A549 (cell line): ENCODE measurements at regions not wholly inside any gene's neighbourhood (a gene's known extent, or its start where the extent isn't known, plus 50 kb on each side); places are given as distances from the start of the nearest gene placed in this dataset.
"Not testable (repeated sequence)": the region's sequence is repeated elsewhere in the genome, so short reads cannot be mapped to it uniquely, and the experiment has no call there.

Experiments
- ATAC-seq, 2 experiments: fragments of 200-7000 bp in 1 of 2; fragments of >200 bp in 1 of 2; cut with Nextera tagmentation in 1 of 2; cut with Tn5 transposase in 1 of 2; 3 replicates each; pipeline versions ENCODE4 v1.8.0 to v1.9.1; 2018 to 2020; ENCODE audit warnings: mild to moderate bottlenecking in 1 of 2, moderate library complexity in 1 of 2
- CTCF ChIA-PET: fragments of 300-600 bp; sonication (Branson Sonifier 250); formaldehyde crosslinking; extraction: SDS; loops from one replicate; lab custom pipeline; 2021; ENCODE audit warnings: antibody characterized with exemption, inconsistent platforms; lab: Yijun Ruan, JAX
- POLR2A ChIA-PET: fragments of 350-600 bp; formaldehyde crosslinking; extraction: SDS; loops from one replicate; lab custom pipeline; 2021; ENCODE audit warnings: antibody characterized with exemption, inconsistent platforms; lab: Yijun Ruan, JAX
- DNase-seq, 2 experiments: peaks; one replicate each; pipeline versions ENCODE4 v3.0.0 to v3.0.0-alpha.2; 2011 to 2016; ENCODE audit warnings: low read depth in 1 of 2, low spot score in 1 of 2
- FAIRE-seq: peaks from 2 replicates; lab custom pipeline; 2011; peaks lifted over from hg19 to GRCh38; lab: Jason Lieb, UNC
- H3K27ac ChIP-seq, 2 experiments: fragments of >200 bp; sonication (Bioruptor Twin); formaldehyde crosslinking; 3 replicates each; pipeline ENCODE4 v1.5.1; 2016 to 2017
- H3K4me1 ChIP-seq: fragments of >200 bp; sonication (Bioruptor Twin); formaldehyde crosslinking; 3 replicates; pipeline ENCODE4 v1.6.1; 2016
- H3K4me2 ChIP-seq: fragments of >200 bp; sonication (Bioruptor Twin); formaldehyde crosslinking; 3 replicates; pipeline ENCODE4 v1.6.1; 2016
- H3K4me3 ChIP-seq: fragments of >200 bp; sonication (Bioruptor Twin); formaldehyde crosslinking; 3 replicates; pipeline ENCODE4 v1.5.1; 2016
- H3K9me3 ChIP-seq: fragments of >200 bp; sonication (Bioruptor Twin); formaldehyde crosslinking; 3 replicates; pipeline ENCODE4 v1.6.1; 2016
- CTCF ChIP-seq: fragments of >200 bp; sonication (Bioruptor Twin); formaldehyde crosslinking; IDR thresholded peaks from 3 replicates; pipeline ENCODE4 v1.5.1; 2016
- EHF ChIP-seq: fragments of 250-450 bp; sonication (Bioruptor Pico); IDR thresholded peaks from 2 replicates; pipeline ENCODE4 v1.5.0; 2020; ENCODE audit warnings: mild to moderate bottlenecking
- EP300 ChIP-seq, 2 experiments: fragments of >200 bp; sonication (Bioruptor Twin); formaldehyde crosslinking; IDR thresholded peaks; 2 replicates in 1 of 2; 3 replicates in 1 of 2; pipeline ENCODE4 v1.6.1; 2016 to 2017
- HOXA7 ChIP-seq: fragments of 250-450 bp; sonication (Bioruptor Pico); IDR thresholded peaks from 2 replicates; pipeline ENCODE4 v1.5.0; 2020; ENCODE audit warnings: mild to moderate bottlenecking, moderate library complexity
- JUNB ChIP-seq: fragments of >200 bp; sonication (Bioruptor Twin); formaldehyde crosslinking; IDR thresholded peaks from 2 replicates; pipeline ENCODE4 v1.6.1; 2016
- KDM1A ChIP-seq: fragments of 200-600 bp; sonication (generic); IDR thresholded peaks from 2 replicates; pipeline ENCODE4 v1.6.1; 2016; ENCODE audit warnings: low read depth, mild to moderate bottlenecking
- NFE2L2 ChIP-seq: fragments of 150-350 bp; conservative IDR thresholded peaks from 2 replicates; pipeline ENCODE4 v1.6.1; 2014; ENCODE audit warnings: low read length
- RARB ChIP-seq: fragments of 250-450 bp; sonication (Bioruptor Pico); IDR thresholded peaks from 2 replicates; pipeline ENCODE4 v1.8.0; 2021; ENCODE audit warnings: mild to moderate bottlenecking, moderate library complexity
- USF2 ChIP-seq: fragments of 450-650 bp; IDR thresholded peaks from 2 replicates; pipeline ENCODE4 v1.6.1; 2014; ENCODE audit warnings: antibody characterized with exemption
- ZFP36 ChIP-seq: fragments of 450-650 bp; IDR thresholded peaks from 2 replicates; pipeline ENCODE4 v1.6.1; 2014; ENCODE audit warnings: borderline replicate concordance; ENCODE audit not compliant: partially characterized antibody
- ZNF302 ChIP-seq: fragments of 250-450 bp; sonication (Bioruptor Pico); IDR thresholded peaks from 2 replicates; pipeline ENCODE4 v1.9.0; 2021; ENCODE audit warnings: inconsistent platforms, mild to moderate bottlenecking, moderate library complexity
- ZSCAN20 ChIP-seq: fragments of 250-450 bp; sonication (Bioruptor Pico); IDR thresholded peaks from 2 replicates; pipeline ENCODE4 v1.8.0; 2022; ENCODE audit warnings: mild to moderate bottlenecking, moderate library complexity
- WGBS: methylation state at CpG from one replicate; pipeline ENCODE4 v1.1.6; 2017; ENCODE audit errors: missing lambda C conversion rate; 5-methylcytosine and 5-hydroxymethylcytosine counted together

GRCh38 chr15:34528055-34528754, 55.2 kb downstream of the GOLGA8B start:
- H3K27ac ChIP-seq, DNase-seq, POLR2A ChIA-PET, CTCF ChIA-PET, FAIRE-seq, H3K4me1 ChIP-seq, H3K9me3 ChIP-seq, H3K4me3 ChIP-seq, H3K4me2 ChIP-seq: not testable (repeated sequence)
- ATAC-seq = peak in 1 of 2 experiments; percentile 21; a peak in 1 of 6 replicates
- WGBS = no CpG with 5 or more reads among the region's 20 CpGs

GRCh38 chr15:34527641-34528040, 55.8 kb downstream of the GOLGA8B start:
- no CpG with 5 or more reads among the region's 13 CpGs for WGBS

GRCh38 chr15:34523849-34524248, 59.6 kb downstream of the GOLGA8B start:
- H3K4me2 ChIP-seq, DNase-seq, POLR2A ChIA-PET, H3K4me3 ChIP-seq, H3K4me1 ChIP-seq, FAIRE-seq, H3K27ac ChIP-seq, H3K9me3 ChIP-seq, CTCF ChIA-PET: not testable (repeated sequence)
- peak; percentile 83 to 85 for ATAC-seq
- WGBS = 40% methylated on average over 1 of the region's 12 CpGs

More at GRCh38 chr15:34527641-34528040, 55.8 kb downstream of the GOLGA8B start:
- H3K4me2 ChIP-seq, H3K4me3 ChIP-seq, H3K4me1 ChIP-seq, DNase-seq, FAIRE-seq, CTCF ChIA-PET, H3K27ac ChIP-seq, POLR2A ChIA-PET, H3K9me3 ChIP-seq: not testable (repeated sequence)
- ATAC-seq = peak in 1 of 2 experiments; percentile 28; a peak in 1 of 6 replicates

GRCh38 chr15:34522601-34523000, 60.9 kb downstream of the GOLGA8B start:
- H3K9me3 ChIP-seq, H3K27ac ChIP-seq, POLR2A ChIA-PET, H3K4me2 ChIP-seq, DNase-seq, CTCF ChIA-PET, H3K4me1 ChIP-seq, FAIRE-seq, H3K4me3 ChIP-seq: not testable (repeated sequence)
- WGBS = 60% methylated on average over 8 of the region's 12 CpGs
- peak; percentile 47 to 54; a peak in 3 of 6 replicates for ATAC-seq

- H3K4me2 ChIP-seq, DNase-seq, H3K27ac ChIP-seq, H3K4me1 ChIP-seq, H3K9me3 ChIP-seq, POLR2A ChIA-PET, H3K4me3 ChIP-seq, FAIRE-seq: not testable (repeated sequence)
- 51% methylated on average over 3 of the region's 10 CpGs for WGBS
- ATAC-seq = peak in 1 of 2 experiments; percentile 25; a peak in 2 of 6 replicates
- CTCF ChIA-PET = interaction anchor here (0.6 kb wide), 1 partner anchor 53 kb away, joined by 3 read pairs; no protein-coding TSS in a partner anchor
Observed at GRCh38 chr15:34521802-34522485, 61.5 kb downstream of the GOLGA8B start.

- POLR2A ChIA-PET = no interaction called here
- CTCF ChIA-PET = interaction anchor here (1.4 kb wide), 1 partner anchor 67 kb away, joined by 5 read pairs; no protein-coding TSS in a partner anchor
- WGBS = 58% methylated on average over 10 of the region's 11 CpGs
- no peak overlapping the region for H3K4me3 ChIP-seq
- no peak for FAIRE-seq
- DNase-seq = no peak
- no peak overlapping the region for H3K4me2 ChIP-seq
- H3K27ac ChIP-seq = no peak overlapping the region
- no peaks in the 10 kb centered on the region for H3K9me3 ChIP-seq
- no peak for ATAC-seq
- no peak for TF ChIP-seq ZFP36
- TF ChIP-seq RARB (CRISPR knock-in tag) = no peak
- no peak for TF ChIP-seq USF2
- no peak for TF ChIP-seq EHF (CRISPR knock-in tag)
- no peak for TF ChIP-seq CTCF
- TF ChIP-seq ZNF302 (CRISPR knock-in tag) = no peak
- TF ChIP-seq ZSCAN20 (CRISPR knock-in tag) = no peak
- no peak for TF ChIP-seq NFE2L2
- no peak for TF ChIP-seq HOXA7
- TF ChIP-seq JUNB = no peak
- TF ChIP-seq EP300 (IDR thresholded peaks at IDR 0.05) = no peak
- TF ChIP-seq KDM1A = no peak
- no peaks in the 10 kb centered on the region for H3K4me1 ChIP-seq
Observed at GRCh38 chr15:34520566-34520965, 62.9 kb downstream of the GOLGA8B start.

GRCh38 chr15:34520010-34520409, 63.4 kb downstream of the GOLGA8B start:
- CTCF ChIA-PET = interaction anchor here (1.4 kb wide), 1 partner anchor 68 kb away, joined by 5 read pairs; no protein-coding TSS in a partner anchor
- H3K4me3 ChIP-seq, H3K4me2 ChIP-seq, H3K4me1 ChIP-seq, FAIRE-seq, H3K27ac ChIP-seq, H3K9me3 ChIP-seq, ATAC-seq, DNase-seq, POLR2A ChIA-PET: not testable (repeated sequence)
- WGBS = 61% methylated on average over 7 of the region's 7 CpGs
